OCI-LY7 (cell line): ENCODE measurements at regions not wholly inside any gene's neighbourhood (a gene's known extent, or its start where the extent isn't known, plus 50 kb on each side); places are given as distances from the start of the nearest gene placed in this dataset.

ENCODE experiments used
- BruUV-seq: library from RNA; stranded (reverse); fragments of 400-500 nt; replicated peaks from 2 replicates; lab custom pipeline; 2021; lab: Mats Ljungman, UMichigan
- CTCF ChIA-PET: fragments of 300-600 bp; sonication (Branson Sonifier 250); formaldehyde crosslinking; loops from one replicate; lab custom pipeline; 2022; ENCODE audit warnings: antibody characterized with exemption; ENCODE audit not compliant: unreplicated experiment; lab: Charles Lee
- POLR2A ChIA-PET: fragments of 300-600 bp; sonication (Branson Sonifier 250); formaldehyde crosslinking; loops from one replicate; lab custom pipeline; 2022; ENCODE audit warnings: antibody characterized with exemption; lab: Charles Lee
- DNase-seq: peaks from one replicate; pipeline ENCODE4 v3.0.0-alpha.2; 2015; ENCODE audit warnings: low spot score
- H2AFZ ChIP-seq: fragments of 200-600 bp; sonication (generic), shearing (Covaris generic); 2 replicates; pipeline ENCODE4 v1.6.1; 2014; ENCODE audit warnings: mild to moderate bottlenecking, antibody characterized with exemption, low read length, moderate library complexity
- H3K27ac ChIP-seq: fragments of 200-600 bp; sonication (generic); 2 replicates; pipeline ENCODE4 v1.5.1; 2014; ENCODE audit warnings: mixed run types, low read depth, mild to moderate bottlenecking, moderate library complexity, low read length, inconsistent platforms; ENCODE audit not compliant: poor library complexity, severe bottlenecking
- H3K36me3 ChIP-seq: fragments of 200-600 bp; sonication (generic); 2 replicates; pipeline ENCODE4 v1.6.1; 2014; ENCODE audit warnings: mild to moderate bottlenecking, antibody characterized with exemption, low read length, moderate library complexity, mixed read lengths; ENCODE audit not compliant: insufficient read depth
- H3K4me1 ChIP-seq: fragments of 200-600 bp; sonication (generic); 2 replicates; pipeline ENCODE4 v1.5.1; 2014; ENCODE audit warnings: mild to moderate bottlenecking, low read length; ENCODE audit not compliant: insufficient read depth, poor library complexity, severe bottlenecking
- H3K4me2 ChIP-seq: fragments of 200-600 bp; sonication (generic); 2 replicates; pipeline ENCODE4 v1.6.1; 2014; ENCODE audit warnings: mild to moderate bottlenecking, low read length
- H3K4me3 ChIP-seq: fragments of 200-600 bp; sonication (generic); 2 replicates; pipeline ENCODE4 v1.5.1; 2014; ENCODE audit warnings: mild to moderate bottlenecking, low read depth, low read length; ENCODE audit not compliant: poor library complexity, severe bottlenecking
- H3K79me2 ChIP-seq: fragments of 200-600 bp; sonication (generic); 2 replicates; pipeline ENCODE4 v1.6.1; 2016; ENCODE audit warnings: low read depth, mild to moderate bottlenecking, low read length, moderate library complexity, mixed read lengths; ENCODE audit not compliant: insufficient read depth
- H3K9me2 ChIP-seq: fragments of 200-600 bp; sonication (generic); 2 replicates; pipeline ENCODE4 v1.6.1; 2016; ENCODE audit warnings: mild to moderate bottlenecking, low read length, mixed read lengths; ENCODE audit not compliant: insufficient read depth
- H3K9me3 ChIP-seq: fragments of 200-600 bp; sonication (generic); 2 replicates; pipeline ENCODE4 v1.6.1; 2014; ENCODE audit warnings: mild to moderate bottlenecking, mixed run types, low read length, mixed read lengths
- H4K20me1 ChIP-seq: fragments of 200-600 bp; sonication (generic); 2 replicates; pipeline ENCODE4 v1.6.1; 2014; ENCODE audit warnings: mild to moderate bottlenecking, antibody characterized with exemption, low read length, moderate library complexity, mixed read lengths; ENCODE audit not compliant: insufficient read depth
- EZH2phosphoT487 ChIP-seq: fragments of 200-600 bp; sonication (generic); IDR thresholded peaks from 2 replicates; pipeline ENCODE4 v1.6.1; 2018; ENCODE audit warnings: low read depth, borderline replicate concordance, mild to moderate bottlenecking, mixed run types, antibody characterized with exemption, low read length, moderate library complexity, mixed read lengths
- intact Hi-C: fragments of 100-400 bp; cut with micrococcal nuclease; formaldehyde crosslinking; loops from one replicate; pipeline ENCODE4 v1.10.0; 2022; ENCODE audit not compliant: unreplicated experiment
- TF ChIP-seq, protein P1 (sequence below): fragments of 200-600 bp; sonication (generic); conservative IDR thresholded peaks from 2 replicates; pipeline ENCODE4 v1.5.1; 2014; ENCODE audit warnings: mild to moderate bottlenecking, antibody characterized with exemption, low read length, moderate library complexity, mixed read lengths

DNA sequence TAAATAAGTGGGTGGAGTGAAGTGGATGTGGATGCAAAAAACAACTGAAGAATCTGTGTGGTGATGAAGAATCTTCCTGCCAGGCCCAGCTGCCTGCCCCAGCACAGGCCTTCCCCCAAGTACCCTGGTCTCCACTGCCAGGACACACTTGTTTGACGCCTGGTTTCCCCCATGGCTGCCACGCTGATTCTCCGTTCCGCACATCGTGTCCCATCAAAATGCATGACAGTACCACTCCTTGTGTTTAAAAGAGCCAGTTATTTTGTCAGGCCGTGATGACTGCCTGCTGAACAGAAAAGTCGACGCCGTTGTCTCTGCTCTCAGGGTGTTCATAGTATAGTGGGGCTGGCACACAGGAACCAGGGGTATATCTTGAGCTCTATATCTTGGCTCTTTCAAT lies 50.3 kb upstream of the KYNU start:
- no peaks in the 10 kb centered on the region for H4K20me1 ChIP-seq
- H2AFZ ChIP-seq, result no peak overlapping the region
- intact Hi-C loops, result no loop called here
- no peak overlapping the region for H3K4me2 ChIP-seq
- ChIA-PET CTCF (no interaction called here), POLR2A (no interaction called here)
- H3K9me3 ChIP-seq, result no peaks in the 10 kb centered on the region
- no peak overlapping the region for H3K27ac ChIP-seq
- H3K36me3 ChIP-seq, result no peaks in the 10 kb centered on the region
- no peaks in the 10 kb centered on the region for H3K9me2 ChIP-seq
- BruUV-seq, result no TSS peak
- H3K4me1 ChIP-seq, result no peaks in the 10 kb centered on the region
- TF ChIP-seq, protein P1, sequence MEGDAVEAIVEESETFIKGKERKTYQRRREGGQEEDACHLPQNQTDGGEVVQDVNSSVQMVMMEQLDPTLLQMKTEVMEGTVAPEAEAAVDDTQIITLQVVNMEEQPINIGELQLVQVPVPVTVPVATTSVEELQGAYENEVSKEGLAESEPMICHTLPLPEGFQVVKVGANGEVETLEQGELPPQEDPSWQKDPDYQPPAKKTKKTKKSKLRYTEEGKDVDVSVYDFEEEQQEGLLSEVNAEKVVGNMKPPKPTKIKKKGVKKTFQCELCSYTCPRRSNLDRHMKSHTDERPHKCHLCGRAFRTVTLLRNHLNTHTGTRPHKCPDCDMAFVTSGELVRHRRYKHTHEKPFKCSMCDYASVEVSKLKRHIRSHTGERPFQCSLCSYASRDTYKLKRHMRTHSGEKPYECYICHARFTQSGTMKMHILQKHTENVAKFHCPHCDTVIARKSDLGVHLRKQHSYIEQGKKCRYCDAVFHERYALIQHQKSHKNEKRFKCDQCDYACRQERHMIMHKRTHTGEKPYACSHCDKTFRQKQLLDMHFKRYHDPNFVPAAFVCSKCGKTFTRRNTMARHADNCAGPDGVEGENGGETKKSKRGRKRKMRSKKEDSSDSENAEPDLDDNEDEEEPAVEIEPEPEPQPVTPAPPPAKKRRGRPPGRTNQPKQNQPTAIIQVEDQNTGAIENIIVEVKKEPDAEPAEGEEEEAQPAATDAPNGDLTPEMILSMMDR, result no peak
- TF ChIP-seq EZH2phosphoT487, result no peak
- no peak overlapping the region for H3K4me3 ChIP-seq
- DNase-seq, result no peak
- H3K79me2 ChIP-seq, result no peaks in the 10 kb centered on the region

DNA sequence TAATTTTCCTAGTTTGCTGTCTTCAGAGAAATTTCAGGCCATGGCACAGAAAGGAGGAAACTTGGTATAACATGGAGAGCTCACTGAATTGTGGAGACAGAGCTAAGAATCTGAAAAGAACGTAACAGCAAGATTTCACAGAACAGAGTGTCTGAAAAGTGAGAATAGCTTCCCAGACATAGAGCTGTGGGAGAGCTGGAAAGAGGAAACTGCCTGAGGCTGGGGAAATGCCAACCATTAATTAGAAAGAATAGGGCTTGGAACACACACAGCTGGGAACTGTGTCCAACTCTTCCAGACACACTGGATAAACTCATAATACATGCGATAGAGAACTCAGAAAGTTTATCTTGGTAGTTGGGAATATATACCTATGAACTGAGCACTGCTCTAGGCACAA lies 51.6 kb upstream of the KYNU start:
- DNase-seq, result no peak
- H3K36me3 ChIP-seq, result no peaks in the 10 kb centered on the region
- no peaks in the 10 kb centered on the region for H3K9me2 ChIP-seq
- TF ChIP-seq EZH2phosphoT487, result no peak
- TF ChIP-seq, protein P1, result no peak
- POLR2A ChIA-PET, result no interaction called here
- H2AFZ ChIP-seq, result no peak overlapping the region
- no peak overlapping the region for H3K27ac ChIP-seq
- H3K9me3 ChIP-seq, result no peaks in the 10 kb centered on the region
- BruUV-seq, result no TSS peak
- CTCF ChIA-PET, result no interaction called here
- H3K4me1 ChIP-seq, result no peaks in the 10 kb centered on the region
- no peak overlapping the region for H3K4me2 ChIP-seq
- H3K79me2 ChIP-seq, result no peaks in the 10 kb centered on the region
- no peaks in the 10 kb centered on the region for H4K20me1 ChIP-seq
- no peak overlapping the region for H3K4me3 ChIP-seq
- intact Hi-C loops, result no loop called here

DNA sequence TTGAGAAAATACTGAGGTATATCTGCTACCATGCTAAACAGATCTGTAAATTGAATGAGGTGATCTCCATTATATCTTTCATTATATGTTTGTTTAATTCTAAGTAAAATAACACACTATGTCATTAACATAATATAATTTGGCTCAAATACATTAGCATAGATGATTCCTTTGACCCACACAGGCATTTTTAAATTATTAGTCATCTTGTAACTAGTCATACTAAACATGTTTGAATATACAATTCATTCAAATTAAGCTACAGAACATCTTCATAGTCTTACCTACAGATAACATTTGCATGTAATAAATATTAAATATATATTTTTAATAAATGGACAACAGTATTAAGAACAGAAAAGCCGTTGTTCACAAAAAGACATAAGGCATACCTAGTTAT lies 52.7 kb upstream of the KYNU start:
- TF ChIP-seq EZH2phosphoT487, result no peak
- TF ChIP-seq, protein P1, result no peak
- DNase-seq, result no peak
- Histone ChIP-seq H3K36me3 (no peaks in the 10 kb centered on the region), H3K9me2 (no peaks in the 10 kb centered on the region), H2AFZ (no peak overlapping the region), H3K79me2 (no peaks in the 10 kb centered on the region), H3K4me3 (no peak overlapping the region), H3K4me1 (no peaks in the 10 kb centered on the region), H3K27ac (no peak overlapping the region), H4K20me1 (no peaks in the 10 kb centered on the region), H3K4me2 (no peak overlapping the region), H3K9me3 (no peaks in the 10 kb centered on the region)
- no TSS peak for BruUV-seq
- POLR2A ChIA-PET, result no interaction called here
- CTCF ChIA-PET, result no interaction called here
- intact Hi-C loops, result no loop called here
